Neural progenitor cell (in vitro differentiated cells): ENCODE measurements at regions not wholly inside any gene's neighbourhood (a gene's known extent, or its start where the extent isn't known, plus 50 kb on each side); places are given as distances from the start of the nearest gene placed in this dataset.

Source experiments
- DNase-seq: peaks from one replicate; pipeline ENCODE4 v3.0.0-alpha.2; 2016; ENCODE audit warnings: low spot score
- H2AFZ ChIP-seq: fragments of 200-600 bp; sonication (generic); replicated peaks from 2 replicates; pipeline ENCODE4 v1.6.1; 2016; ENCODE audit warnings: antibody characterized with exemption
- H3F3A ChIP-seq: fragments of 200-600 bp; sonication (generic); 2 replicates; pipeline ENCODE4 v1.6.1; 2016; ENCODE audit warnings: antibody characterized with exemption, low read depth
- H3K27ac ChIP-seq: fragments of 200-600 bp; sonication (generic); 2 replicates; pipeline ENCODE4 v1.5.1; 2016; ENCODE audit warnings: mild to moderate bottlenecking
- H3K27me3 ChIP-seq: fragments of 200-600 bp; sonication (generic); 2 replicates; pipeline ENCODE4 v1.6.1; 2016; ENCODE audit warnings: mild to moderate bottlenecking, moderate library complexity
- H3K36me3 ChIP-seq: fragments of 200-600 bp; sonication (generic); 2 replicates; pipeline ENCODE4 v1.5.1; 2016
- H3K4me1 ChIP-seq: fragments of 200-600 bp; sonication (generic); 2 replicates; pipeline ENCODE4 v1.6.1; 2016; ENCODE audit warnings: mixed run types
- H3K4me2 ChIP-seq: fragments of 200-600 bp; sonication (generic); 2 replicates; pipeline ENCODE4 v1.6.1; 2016
- H3K4me3 ChIP-seq: fragments of 200-600 bp; sonication (generic); 2 replicates; pipeline ENCODE4 v1.5.1; 2016
- H3K79me2 ChIP-seq: fragments of 200-600 bp; sonication (generic); 2 replicates; pipeline ENCODE4 v1.6.1; 2016; ENCODE audit warnings: low read depth
- H3K9ac ChIP-seq: fragments of 200-600 bp; sonication (generic); 2 replicates; pipeline ENCODE4 v1.6.1; 2016
- H3K9me3 ChIP-seq: fragments of 200-600 bp; sonication (generic); 2 replicates; pipeline ENCODE4 v1.5.1; 2016; ENCODE audit warnings: low read depth
- H4K20me1 ChIP-seq: fragments of 200-600 bp; sonication (generic); 2 replicates; pipeline ENCODE4 v1.6.1; 2016; ENCODE audit warnings: low read depth
- H3K27ac Mint-ChIP-seq: 3 replicates; pipeline ENCODE4 v1.8.0; 2021; ENCODE audit warnings: mixed read lengths
- H3K27me3 Mint-ChIP-seq: 2 replicates; pipeline ENCODE4 v1.8.0; 2022; ENCODE audit warnings: low read depth, mild to moderate bottlenecking, inconsistent platforms, moderate library complexity, mixed read lengths; ENCODE audit not compliant: insufficient read depth
- H3K36me3 Mint-ChIP-seq: 3 replicates; pipeline ENCODE4 v1.8.0; 2021; ENCODE audit warnings: mixed read lengths
- H3K4me1 Mint-ChIP-seq: 3 replicates; pipeline ENCODE4 v1.8.0; 2021; ENCODE audit warnings: mixed read lengths
- H3K4me3 Mint-ChIP-seq: 3 replicates; pipeline ENCODE4 v1.8.0; 2021; ENCODE audit warnings: mild to moderate bottlenecking, moderate library complexity, mixed read lengths
- H3K9me3 Mint-ChIP-seq: 3 replicates; pipeline ENCODE4 v1.8.0; 2020; ENCODE audit warnings: mixed read lengths
- CTCF ChIP-seq: fragments of 200-600 bp; sonication (generic); IDR thresholded peaks from 2 replicates; pipeline ENCODE4 v1.5.1; 2017; ENCODE audit warnings: antibody characterized with exemption, mild to moderate bottlenecking
- EZH2 ChIP-seq: fragments of 200-600 bp; sonication (generic); IDR thresholded peaks from 2 replicates; pipeline ENCODE4 v1.6.1; 2017; ENCODE audit warnings: antibody characterized with exemption, mild to moderate bottlenecking, moderate library complexity
- EZH2phosphoT487 ChIP-seq: fragments of 200-600 bp; sonication (generic); IDR thresholded peaks from 2 replicates; pipeline ENCODE4 v1.6.1; 2017; ENCODE audit warnings: antibody characterized with exemption

- Histone ChIP-seq H4K20me1 (no peaks in the 10 kb centered on the region), H3K79me2 (no peaks in the 10 kb centered on the region), H3K9me3 (no peaks in the 10 kb centered on the region), H3K36me3 (no peaks in the 10 kb centered on the region), H3K9ac (no peak overlapping the region), H2AFZ (no peak overlapping the region), H3K4me1 (peaks cover 5% of the 10 kb centered on the region), H3F3A (no peaks in the 10 kb centered on the region), H3K27me3 (no peaks in the 10 kb centered on the region), H3K4me3 (no peak overlapping the region), H3K4me2 (no peak overlapping the region), H3K27ac (no peak overlapping the region)
- H3K4me1 Mint-ChIP-seq = peaks cover 27% of the 10 kb centered on the region
- no peaks in the 10 kb centered on the region for H3K36me3 Mint-ChIP-seq
- DNase-seq = no peak
- H3K27me3 Mint-ChIP-seq = peaks cover 2% of the 10 kb centered on the region
- no peaks in the 10 kb centered on the region for H3K9me3 Mint-ChIP-seq
- no peak overlapping the region for H3K4me3 Mint-ChIP-seq
- no peak overlapping the region for H3K27ac Mint-ChIP-seq
- TF ChIP-seq EZH2 (no peak), EZH2phosphoT487 (no peak), CTCF (no peak)
These were observed 343.0 kb upstream of the NCAM1 start for GRCh38 chr11:112617977-112618826.

- H3K36me3 ChIP-seq = no peaks in the 10 kb centered on the region
- peaks cover 5% of the 10 kb centered on the region for H3K4me1 ChIP-seq
- H3K27me3 ChIP-seq = no peaks in the 10 kb centered on the region
- H3K9me3 ChIP-seq = no peaks in the 10 kb centered on the region
- no peak overlapping the region for H3K4me2 ChIP-seq
- no peaks in the 10 kb centered on the region for H3K79me2 ChIP-seq
- Mint-ChIP-seq H3K27ac (no peak overlapping the region), H3K4me3 (no peak overlapping the region), H3K36me3 (no peaks in the 10 kb centered on the region), H3K27me3 (peaks cover 2% of the 10 kb centered on the region), H3K9me3 (no peaks in the 10 kb centered on the region), H3K4me1 (peaks cover 26% of the 10 kb centered on the region)
- no peaks in the 10 kb centered on the region for H4K20me1 ChIP-seq
- no peak overlapping the region for H3K27ac ChIP-seq
- no peak overlapping the region for H3K4me3 ChIP-seq
- no peak overlapping the region for H2AFZ ChIP-seq
- no peak overlapping the region for H3K9ac ChIP-seq
- TF ChIP-seq EZH2 = no peak
- TF ChIP-seq EZH2phosphoT487 = no peak
- no peak for TF ChIP-seq CTCF
- H3F3A ChIP-seq = no peaks in the 10 kb centered on the region
- no peak for DNase-seq
These were observed 342.1 kb upstream of the NCAM1 start for GRCh38 chr11:112619106-112619505.

GRCh38 chr11:112620621-112621394, 340.4 kb upstream of the NCAM1 start:
- Mint-ChIP-seq H3K4me1 (peaks cover 24% of the 10 kb centered on the region), H3K9me3 (no peaks in the 10 kb centered on the region), H3K27ac (no peak overlapping the region), H3K27me3 (peaks cover 2% of the 10 kb centered on the region), H3K4me3 (no peak overlapping the region), H3K36me3 (no peaks in the 10 kb centered on the region)
- no peaks in the 10 kb centered on the region for H3K36me3 ChIP-seq
- DNase-seq = no peak
- no peaks in the 10 kb centered on the region for H3F3A ChIP-seq
- no peak for TF ChIP-seq EZH2phosphoT487
- TF ChIP-seq CTCF = no peak
- TF ChIP-seq EZH2 = no peak
- no peak overlapping the region for H3K9ac ChIP-seq
- no peak overlapping the region for H3K27ac ChIP-seq
- H4K20me1 ChIP-seq = no peaks in the 10 kb centered on the region
- H3K27me3 ChIP-seq = no peaks in the 10 kb centered on the region
- no peak overlapping the region for H3K4me2 ChIP-seq
- H2AFZ ChIP-seq = no peak overlapping the region
- no peaks in the 10 kb centered on the region for H3K9me3 ChIP-seq
- H3K4me1 ChIP-seq = peaks cover 7% of the 10 kb centered on the region
- H3K4me3 ChIP-seq = no peak overlapping the region
- H3K79me2 ChIP-seq = no peaks in the 10 kb centered on the region
